Glutamatergic neuron (in vitro differentiated cells): ENCODE measurements at regions not wholly inside any gene's neighbourhood (a gene's known extent, or its start where the extent isn't known, plus 50 kb on each side); places are given as distances from the start of the nearest gene placed in this dataset.

Experiments
- DNase-seq: peaks from one replicate; pipeline ENCODE4 v3.0.0; 2022
- H3K27ac Mint-ChIP-seq: one replicate; pipeline ENCODE4 v1.8.0; 2020; ENCODE audit warnings: mild to moderate bottlenecking, mixed read lengths, inconsistent platforms; ENCODE audit not compliant: unreplicated experiment
- H3K27me3 Mint-ChIP-seq: one replicate; pipeline ENCODE4 v1.8.0; 2020; ENCODE audit warnings: mild to moderate bottlenecking, moderate library complexity, mixed read lengths, inconsistent platforms; ENCODE audit not compliant: unreplicated experiment
- H3K36me3 Mint-ChIP-seq: one replicate; pipeline ENCODE4 v1.8.0; 2020; ENCODE audit warnings: mild to moderate bottlenecking, mixed read lengths, inconsistent platforms; ENCODE audit not compliant: unreplicated experiment
- H3K4me1 Mint-ChIP-seq: one replicate; pipeline ENCODE4 v1.8.0; 2020; ENCODE audit warnings: mild to moderate bottlenecking, low read depth, mixed read lengths, inconsistent platforms; ENCODE audit not compliant: unreplicated experiment
- H3K4me3 Mint-ChIP-seq: one replicate; pipeline ENCODE4 v1.8.0; 2020; ENCODE audit warnings: mild to moderate bottlenecking, mixed read lengths, inconsistent platforms; ENCODE audit not compliant: unreplicated experiment
- H3K9me3 Mint-ChIP-seq: one replicate; pipeline ENCODE4 v1.8.0; 2020; ENCODE audit warnings: mild to moderate bottlenecking, moderate library complexity, mixed read lengths, inconsistent platforms; ENCODE audit not compliant: unreplicated experiment
- CTCF ChIP-seq: fragments of 200-600 bp; sonication (generic); IDR thresholded peaks from one replicate; pipeline ENCODE4 v1.5.0; 2021; ENCODE audit not compliant: partially characterized antibody, unreplicated experiment

- no peak for DNase-seq
- H3K27ac Mint-ChIP-seq: peak overlapping the region; percentile 52
- peak overlapping the region; percentile 28 for H3K4me3 Mint-ChIP-seq
- peaks cover 55% of the 10 kb centered on the region for H3K4me1 Mint-ChIP-seq
- peaks cover 15% of the 10 kb centered on the region for H3K27me3 Mint-ChIP-seq
- H3K9me3 Mint-ChIP-seq: peaks cover 19% of the 10 kb centered on the region
- H3K36me3 Mint-ChIP-seq: peaks cover 4% of the 10 kb centered on the region
- no peak for TF ChIP-seq CTCF
Observed at GRCh38 chr17:79545251-79546005, 65.4 kb downstream of the RBFOX3 start.

- no peak overlapping the region for H3K4me3 Mint-ChIP-seq
- TF ChIP-seq CTCF: no peak
- peaks cover 48% of the 10 kb centered on the region for H3K4me1 Mint-ChIP-seq
- H3K36me3 Mint-ChIP-seq: no peaks in the 10 kb centered on the region
- H3K9me3 Mint-ChIP-seq: peaks cover 12% of the 10 kb centered on the region
- H3K27ac Mint-ChIP-seq: peak overlapping the region; percentile 17
- DNase-seq: no peak
- peaks cover 9% of the 10 kb centered on the region for H3K27me3 Mint-ChIP-seq
Observed at GRCh38 chr17:79544142-79544914, 66.5 kb downstream of the RBFOX3 start.

GRCh38 chr17:79543531-79543930, 67.3 kb downstream of the RBFOX3 start:
- peaks cover 43% of the 10 kb centered on the region for H3K4me1 Mint-ChIP-seq
- peaks cover 5% of the 10 kb centered on the region for H3K27me3 Mint-ChIP-seq
- H3K27ac Mint-ChIP-seq: no peak overlapping the region
- TF ChIP-seq CTCF: no peak
- no peak overlapping the region for H3K4me3 Mint-ChIP-seq
- peaks cover 9% of the 10 kb centered on the region for H3K9me3 Mint-ChIP-seq
- H3K36me3 Mint-ChIP-seq: no peaks in the 10 kb centered on the region
- DNase-seq: no peak

- no peaks in the 10 kb centered on the region for H3K36me3 Mint-ChIP-seq
- peaks cover 9% of the 10 kb centered on the region for H3K9me3 Mint-ChIP-seq
- peaks cover 5% of the 10 kb centered on the region for H3K27me3 Mint-ChIP-seq
Observed at GRCh38 chr17:79542718-79543117, 68.1 kb downstream of the RBFOX3 start.

More at GRCh38 chr17:79542718-79543117, 68.1 kb downstream of the RBFOX3 start:
- Mint-ChIP-seq H3K27ac (no peak overlapping the region), H3K4me3 (no peak overlapping the region), H3K4me1 (peaks cover 43% of the 10 kb centered on the region)
- no peak for DNase-seq
- no peak for TF ChIP-seq CTCF
